ENCODE measurements at regions not wholly inside any gene's neighbourhood (a gene's known extent, or its start where the extent isn't known, plus 50 kb on each side); places are given as distances from the start of the nearest gene placed in this dataset.
A peak's percentile ranks its signal among the peaks of the same experiment; 100 is the strongest.

GRCh38 chr4:140247237-140247636, 93.3 kb upstream of the MAML3 start:
- Histone ChIP-seq H3K9me3 (no peaks in the 10 kb centered on the region), H3K4me1 (peaks cover 20% of the 10 kb centered on the region), H3K27me3 (no peaks in the 10 kb centered on the region), H3K4me3 (no peak overlapping the region), H3K36me3 (replicated peaks in 1 of 2; ENCODE audit: insufficient read depth in 1 of 2, low read depth in 2 of 2) (no peaks in the 10 kb centered on the region), H3K27ac (no peak overlapping the region)
- WGBS, 2 donors = 67 to 82% methylated on average over 2 of the region's 2 CpGs
- intact Hi-C loops (cut with DNase I) = loop anchor here (10.0 kb wide), 1 partner anchor 82 kb away; no protein-coding TSS in a partner anchor
- TF ChIP-seq POLR2A (IDR thresholded peaks at IDR 0.05) (no peak), CTCF (IDR thresholded peaks at IDR 0.05) (no peak)
- DNase-seq = no peak
- ATAC-seq = no peak

- H3K4me3 ChIP-seq = no peak overlapping the region
- no peaks in the 10 kb centered on the region for H3K36me3 ChIP-seq (replicated peaks in 1 of 2; ENCODE audit: insufficient read depth in 1 of 2, low read depth in 2 of 2)
- H3K9me3 ChIP-seq = no peaks in the 10 kb centered on the region
- H3K4me1 ChIP-seq = peaks cover 14% of the 10 kb centered on the region
- TF ChIP-seq CTCF (IDR thresholded peaks at IDR 0.05) (no peak), POLR2A (IDR thresholded peaks at IDR 0.05) (no peak)
- H3K27ac ChIP-seq = no peak overlapping the region
- no peaks in the 10 kb centered on the region for H3K27me3 ChIP-seq
- no peak for DNase-seq
- WGBS, 2 donors = 95 to 97% methylated on average over 3 of the region's 3 CpGs
- no peak for ATAC-seq
- intact Hi-C loops (cut with DNase I) = loop anchor here (10.0 kb wide), 1 partner anchor 81 kb away; no protein-coding TSS in a partner anchor
Observed at GRCh38 chr4:140246216-140246615, 92.2 kb upstream of the MAML3 start.

- intact Hi-C loops (cut with DNase I) = loop anchor here (10.0 kb wide), 1 partner anchor 80 kb away; no protein-coding TSS in a partner anchor
- H3K27me3 ChIP-seq = no peaks in the 10 kb centered on the region
- no peak overlapping the region for H3K4me3 ChIP-seq
- WGBS, 2 donors = 96 to 100% methylated on average over 1 of the region's 1 CpG
- H3K4me1 ChIP-seq = peaks cover 12% of the 10 kb centered on the region
- no peak overlapping the region for H3K27ac ChIP-seq
- no peaks in the 10 kb centered on the region for H3K9me3 ChIP-seq
- no peaks in the 10 kb centered on the region for H3K36me3 ChIP-seq (replicated peaks in 1 of 2; ENCODE audit: insufficient read depth in 1 of 2, low read depth in 2 of 2)
- no peak for DNase-seq
- ATAC-seq = no peak
- TF ChIP-seq POLR2A (IDR thresholded peaks at IDR 0.05) = no peak
- TF ChIP-seq CTCF (IDR thresholded peaks at IDR 0.05) = no peak
Observed at GRCh38 chr4:140244328-140244727, 90.3 kb upstream of the MAML3 start.

GRCh38 chr4:140243278-140243753, 89.3 kb upstream of the MAML3 start:
- ATAC-seq (peak; percentile 80), DNase-seq (peak in 3 of 4 donors; percentile 61 to 71 (median 65))
- Histone ChIP-seq H3K36me3 (replicated peaks in 1 of 2; ENCODE audit: insufficient read depth in 1 of 2, low read depth in 2 of 2) (no peaks in the 10 kb centered on the region), H3K9me3 (no peaks in the 10 kb centered on the region), H3K4me3 (no peak overlapping the region), H3K27ac (peak overlapping the region; percentile 23 to 82 (median 64)), H3K27me3 (no peaks in the 10 kb centered on the region), H3K4me1 (peaks cover 12% of the 10 kb centered on the region)
- WGBS, 2 donors = 14 to 38% methylated on average over 7 of the region's 7 CpGs
- TF ChIP-seq POLR2A (IDR thresholded peaks at IDR 0.05) (peak in 2 of 3 donors; percentile 66 to 71), CTCF (IDR thresholded peaks at IDR 0.05) (no peak)
- intact Hi-C loops (cut with DNase I) = loop anchor here (10.0 kb wide), 1 partner anchor 79 kb away; no protein-coding TSS in a partner anchor

Measured in body of pancreas (tissue), 4 donors.